Sigmoid colon (tissue), 4 donors: ENCODE measurements at regions not wholly inside any gene's neighbourhood (a gene's known extent, or its start where the extent isn't known, plus 50 kb on each side); places are given as distances from the start of the nearest gene placed in this dataset.
"Not testable (repeated sequence)": the region's sequence is repeated elsewhere in the genome, so short reads cannot be mapped to it uniquely, and the experiment has no call there.

Experiments
- EP300 ChIP-seq, 4 donors: sonication (generic); formaldehyde crosslinking; IDR thresholded peaks; one replicate each; pipeline ENCODE4 v1.6.1; 2017; ENCODE audit warnings: antibody characterized with exemption in 4 of 4
- POLR2A ChIP-seq, 2 donors: fragments of 450-650 bp; IDR thresholded peaks; one replicate each; pipeline ENCODE4 v1.6.1; 2016; ENCODE audit warnings: antibody characterized with exemption in 2 of 2, mild to moderate bottlenecking in 2 of 2, moderate library complexity in 2 of 2
- POLR2AphosphoS5 ChIP-seq, 4 donors: sonication (generic); formaldehyde crosslinking; IDR thresholded peaks; one replicate each; pipeline ENCODE4 v1.6.1; 2017; ENCODE audit warnings: antibody characterized with exemption in 4 of 4
- TF ChIP-seq, protein P1 (sequence below), 4 experiments: fragments of 450-650 bp in 3 of 4; fragments of 200-600 bp in 1 of 4; IDR thresholded peaks; one replicate each; pipeline ENCODE4 v1.5.1; 2016 to 2019; ENCODE audit warnings: antibody characterized with exemption in 4 of 4, mild to moderate bottlenecking in 3 of 4, moderate library complexity in 2 of 4

GRCh38 chr21:5121849-5122248, 5399.5 kb upstream of the TPTE start:
- TF ChIP-seq, protein P1, sequence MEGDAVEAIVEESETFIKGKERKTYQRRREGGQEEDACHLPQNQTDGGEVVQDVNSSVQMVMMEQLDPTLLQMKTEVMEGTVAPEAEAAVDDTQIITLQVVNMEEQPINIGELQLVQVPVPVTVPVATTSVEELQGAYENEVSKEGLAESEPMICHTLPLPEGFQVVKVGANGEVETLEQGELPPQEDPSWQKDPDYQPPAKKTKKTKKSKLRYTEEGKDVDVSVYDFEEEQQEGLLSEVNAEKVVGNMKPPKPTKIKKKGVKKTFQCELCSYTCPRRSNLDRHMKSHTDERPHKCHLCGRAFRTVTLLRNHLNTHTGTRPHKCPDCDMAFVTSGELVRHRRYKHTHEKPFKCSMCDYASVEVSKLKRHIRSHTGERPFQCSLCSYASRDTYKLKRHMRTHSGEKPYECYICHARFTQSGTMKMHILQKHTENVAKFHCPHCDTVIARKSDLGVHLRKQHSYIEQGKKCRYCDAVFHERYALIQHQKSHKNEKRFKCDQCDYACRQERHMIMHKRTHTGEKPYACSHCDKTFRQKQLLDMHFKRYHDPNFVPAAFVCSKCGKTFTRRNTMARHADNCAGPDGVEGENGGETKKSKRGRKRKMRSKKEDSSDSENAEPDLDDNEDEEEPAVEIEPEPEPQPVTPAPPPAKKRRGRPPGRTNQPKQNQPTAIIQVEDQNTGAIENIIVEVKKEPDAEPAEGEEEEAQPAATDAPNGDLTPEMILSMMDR (IDR thresholded peaks at IDR 0.05) = not testable (repeated sequence)
- TF ChIP-seq POLR2AphosphoS5, POLR2A, EP300 (IDR thresholded peaks at IDR 0.05): not testable (repeated sequence)
